Skeletal muscle satellite cell (primary cell): ENCODE measurements at regions not wholly inside any gene's neighbourhood (a gene's known extent, or its start where the extent isn't known, plus 50 kb on each side); places are given as distances from the start of the nearest gene placed in this dataset.
"Not testable (repeated sequence)": the region's sequence is repeated elsewhere in the genome, so short reads cannot be mapped to it uniquely, and the experiment has no call there.

Source experiments
- H3K27me3 ChIP-seq: 2 replicates; pipeline ENCODE4 v1.7.0; 2013; ENCODE audit warnings: low read length; ENCODE audit not compliant: control insufficient read depth, insufficient read depth
- H3K36me3 ChIP-seq: 2 replicates; pipeline ENCODE4 v1.7.0; 2013; ENCODE audit warnings: mild to moderate bottlenecking, control low read depth, low read length; ENCODE audit not compliant: insufficient read depth
- H3K4me1 ChIP-seq: 2 replicates; pipeline ENCODE4 v1.7.0; 2013; ENCODE audit warnings: low read length; ENCODE audit not compliant: control insufficient read depth, insufficient read depth
- H3K4me2 ChIP-seq: 2 replicates; pipeline ENCODE4 v1.7.0; 2013; ENCODE audit warnings: mild to moderate bottlenecking, low read length
- H3K4me3 ChIP-seq: 2 replicates; pipeline ENCODE4 v1.7.0; 2013; ENCODE audit warnings: low read length
- H3K9ac ChIP-seq: 2 replicates; pipeline ENCODE4 v1.7.0; 2013; ENCODE audit warnings: mild to moderate bottlenecking, low read depth, low read length, moderate library complexity
- H3K9me3 ChIP-seq: replicated peaks from 2 replicates; pipeline ENCODE4 v1.7.0; 2013; ENCODE audit warnings: mild to moderate bottlenecking, control low read depth, low read length

DNA sequence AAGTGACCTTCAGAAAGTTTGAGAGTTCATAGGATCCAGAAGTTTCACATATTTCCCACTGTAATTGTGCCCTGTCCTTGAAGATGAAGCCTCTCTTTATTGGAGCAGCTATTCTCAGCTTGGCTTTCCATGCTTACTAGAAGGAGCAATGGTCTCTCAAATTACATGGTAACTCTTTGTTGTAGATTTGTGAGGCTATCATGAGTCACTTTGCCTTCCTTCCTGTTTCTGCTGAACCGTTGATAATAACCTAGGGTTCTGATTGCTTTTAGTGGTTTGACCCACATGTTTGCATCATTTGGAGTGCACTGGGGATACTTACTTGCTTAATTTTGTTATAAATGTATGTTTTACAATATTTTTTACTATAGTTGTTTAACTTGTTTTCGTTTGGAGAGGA lies 772.9 kb upstream of the SLITRK6 start:
- Histone ChIP-seq H3K36me3 (no peaks in the 10 kb centered on the region), H3K27me3 (no peaks in the 10 kb centered on the region), H3K9ac (no peak overlapping the region), H3K4me2 (no peak overlapping the region), H3K4me1 (no peaks in the 10 kb centered on the region), H3K9me3 (peaks cover under 1% of the 10 kb centered on the region), H3K4me3 (no peak overlapping the region)

DNA sequence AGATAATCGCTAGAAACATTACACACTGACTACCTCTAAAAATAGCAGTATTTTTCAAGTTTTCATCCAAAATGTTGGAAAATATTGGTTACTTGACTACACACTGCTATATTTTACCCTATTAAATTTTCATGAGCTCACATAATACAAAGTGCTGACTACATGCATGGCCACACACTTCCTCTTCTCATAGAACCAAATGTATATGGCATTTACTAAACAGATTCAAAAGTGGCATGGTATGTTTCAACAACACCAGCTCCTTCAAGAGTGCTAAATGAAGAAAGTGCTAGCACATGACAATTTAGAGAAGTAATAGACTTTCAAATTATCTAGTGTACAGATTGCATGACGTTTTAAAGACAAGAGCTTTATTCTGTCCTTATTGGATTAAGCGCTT lies 780.4 kb upstream of the SLITRK6 start:
- Histone ChIP-seq H3K27me3 (no peaks in the 10 kb centered on the region), H3K36me3 (no peaks in the 10 kb centered on the region), H3K9ac (no peak overlapping the region), H3K4me3 (no peak overlapping the region), H3K4me2 (no peak overlapping the region), H3K9me3 (peaks cover 5% of the 10 kb centered on the region), H3K4me1 (no peaks in the 10 kb centered on the region)

DNA sequence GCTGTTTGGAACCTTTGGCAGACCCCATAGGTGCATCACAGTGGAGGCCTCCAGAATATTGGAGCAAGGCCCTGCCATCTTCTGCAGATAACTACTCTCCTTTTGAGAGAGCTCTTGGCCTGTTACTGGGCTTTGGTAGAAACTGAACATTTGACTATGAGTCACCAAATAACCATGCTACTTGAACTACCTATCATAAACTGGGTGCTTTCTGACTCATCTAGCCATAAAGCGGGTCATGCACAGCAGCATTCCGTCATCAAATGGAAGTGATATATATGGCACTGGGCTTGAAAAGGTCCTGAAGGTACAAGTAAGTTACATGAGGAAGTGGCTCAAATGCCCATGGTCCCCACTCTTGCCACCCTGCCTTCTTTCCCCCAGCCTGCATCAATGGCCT lies 782.5 kb upstream of the SLITRK6 start:
- Histone ChIP-seq H3K9me3 (peaks cover 5% of the 10 kb centered on the region), H3K36me3 (no peaks in the 10 kb centered on the region), H3K4me3 (no peak overlapping the region), H3K4me2 (no peak overlapping the region), H3K4me1 (no peaks in the 10 kb centered on the region), H3K9ac (no peak overlapping the region), H3K27me3 (no peaks in the 10 kb centered on the region)

DNA sequence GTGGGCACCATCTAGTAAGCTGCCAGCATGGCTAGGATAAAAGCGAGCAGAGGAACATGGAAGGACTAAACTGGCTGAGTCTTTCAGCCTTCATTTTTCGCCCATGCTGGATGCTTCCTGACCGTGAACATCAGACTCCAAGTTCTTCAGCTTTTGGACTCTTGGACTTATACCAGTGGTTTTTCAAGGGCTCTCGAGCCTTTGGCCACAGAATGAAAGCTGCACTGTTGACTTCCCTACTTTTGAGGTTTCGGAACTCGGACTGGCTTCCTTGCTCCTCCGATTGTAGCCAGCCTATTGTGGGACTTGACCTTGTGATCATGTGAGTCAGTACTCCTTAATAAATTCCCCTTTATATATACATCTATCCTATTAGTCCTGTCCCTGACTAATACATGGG lies 785.1 kb upstream of the SLITRK6 start:
- no peak overlapping the region for H3K4me2 ChIP-seq
- H3K4me1 ChIP-seq: no peaks in the 10 kb centered on the region
- no peak overlapping the region for H3K9ac ChIP-seq
- H3K4me3 ChIP-seq: no peak overlapping the region
- H3K36me3 ChIP-seq: no peaks in the 10 kb centered on the region
- H3K27me3 ChIP-seq: no peaks in the 10 kb centered on the region
- peaks cover 2% of the 10 kb centered on the region for H3K9me3 ChIP-seq

DNA sequence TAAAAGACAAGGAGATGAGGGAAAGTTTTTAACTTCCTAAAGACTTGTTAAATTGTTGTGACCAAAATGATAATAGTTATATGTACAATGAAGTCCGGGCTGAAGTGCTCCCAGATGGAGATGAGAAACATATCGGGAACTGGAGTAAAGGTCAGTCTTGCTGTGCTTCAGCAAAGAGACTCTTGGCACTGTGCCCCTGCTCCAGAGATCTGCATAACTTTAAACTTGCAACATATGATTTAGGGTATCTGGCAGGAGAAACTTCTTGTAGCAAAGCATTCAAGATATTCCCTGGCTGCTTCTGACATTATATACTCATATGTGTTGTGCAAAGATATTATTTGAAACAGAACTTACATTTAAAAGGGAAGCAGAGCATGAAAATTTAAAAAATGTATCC lies 786.6 kb upstream of the SLITRK6 start:
- Histone ChIP-seq H3K4me3 (no peak overlapping the region), H3K27me3 (no peaks in the 10 kb centered on the region), H3K9ac (no peak overlapping the region), H3K4me1 (no peaks in the 10 kb centered on the region), H3K9me3 (no peaks in the 10 kb centered on the region), H3K4me2 (no peak overlapping the region), H3K36me3 (no peaks in the 10 kb centered on the region)

DNA sequence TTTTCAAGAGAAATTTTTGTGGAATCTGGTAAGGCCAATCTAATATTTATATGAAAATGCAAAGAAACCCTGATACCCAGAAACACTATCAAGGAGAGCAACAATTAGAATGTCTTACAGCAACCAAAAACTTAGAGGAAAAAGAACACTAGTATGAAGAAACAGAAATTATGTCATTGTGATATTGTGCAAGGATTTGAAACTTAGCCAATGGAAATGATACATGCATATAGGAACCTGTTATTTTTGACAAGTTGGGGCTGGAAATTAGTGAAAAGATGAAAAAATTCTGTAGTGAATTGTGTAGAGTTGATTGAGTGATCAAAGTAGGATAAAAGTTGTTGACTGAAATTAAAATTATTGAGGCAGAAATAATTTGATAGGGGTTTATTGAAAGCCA lies 792.6 kb upstream of the SLITRK6 start:
- H3K27me3 ChIP-seq: no peaks in the 10 kb centered on the region
- no peaks in the 10 kb centered on the region for H3K36me3 ChIP-seq
- H3K4me1 ChIP-seq: no peaks in the 10 kb centered on the region
- H3K9ac ChIP-seq: no peak overlapping the region
- H3K9me3 ChIP-seq: peaks cover 5% of the 10 kb centered on the region
- H3K4me2 ChIP-seq: no peak overlapping the region
- H3K4me3 ChIP-seq: no peak overlapping the region

DNA sequence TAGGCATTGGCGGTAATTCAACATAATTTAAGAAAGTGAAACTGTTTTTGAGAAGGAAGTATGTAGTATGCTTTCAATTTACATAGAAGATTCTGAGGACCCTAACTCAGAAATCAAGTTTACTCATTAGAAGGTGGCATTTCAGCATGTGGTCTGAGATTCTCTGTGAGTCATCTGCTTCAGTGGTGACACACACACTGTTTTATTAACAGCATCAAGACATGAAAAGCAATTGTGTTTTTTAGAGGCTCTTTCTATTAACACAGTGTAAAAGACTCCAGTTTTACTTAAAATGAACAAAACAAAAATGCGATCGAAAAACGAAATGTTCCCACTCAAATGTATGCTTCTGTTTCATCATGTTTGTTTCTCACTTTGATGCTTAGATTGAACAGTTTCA lies 802.1 kb upstream of the SLITRK6 start:
- Histone ChIP-seq H3K4me3 (no peak overlapping the region), H3K36me3 (no peaks in the 10 kb centered on the region), H3K4me1 (no peaks in the 10 kb centered on the region), H3K4me2 (no peak overlapping the region), H3K9ac (no peak overlapping the region), H3K9me3 (peaks cover 5% of the 10 kb centered on the region), H3K27me3 (no peaks in the 10 kb centered on the region)

DNA sequence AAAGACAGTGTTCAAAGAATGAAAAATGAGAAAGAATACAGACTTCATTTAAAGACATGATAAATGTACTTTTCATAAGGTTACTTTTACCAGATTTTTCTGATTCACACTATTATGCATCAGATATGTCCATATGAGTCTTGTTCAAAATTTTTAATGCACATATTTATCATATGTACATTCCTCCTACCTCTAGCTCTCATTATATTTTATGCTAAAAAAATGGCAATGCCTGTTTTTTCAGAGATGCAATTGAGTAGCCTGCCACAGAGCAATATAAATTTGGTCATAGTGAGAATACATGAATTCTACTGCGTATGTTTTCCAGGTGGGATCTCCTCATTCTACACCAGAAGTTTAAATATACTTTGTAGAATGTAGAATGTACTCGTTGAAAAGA lies 807.0 kb upstream of the SLITRK6 start:
- no peak overlapping the region for H3K4me2 ChIP-seq
- no peaks in the 10 kb centered on the region for H3K27me3 ChIP-seq
- peaks cover 5% of the 10 kb centered on the region for H3K9me3 ChIP-seq
- no peaks in the 10 kb centered on the region for H3K36me3 ChIP-seq
- no peak overlapping the region for H3K9ac ChIP-seq
- no peak overlapping the region for H3K4me3 ChIP-seq
- H3K4me1 ChIP-seq: no peaks in the 10 kb centered on the region

DNA sequence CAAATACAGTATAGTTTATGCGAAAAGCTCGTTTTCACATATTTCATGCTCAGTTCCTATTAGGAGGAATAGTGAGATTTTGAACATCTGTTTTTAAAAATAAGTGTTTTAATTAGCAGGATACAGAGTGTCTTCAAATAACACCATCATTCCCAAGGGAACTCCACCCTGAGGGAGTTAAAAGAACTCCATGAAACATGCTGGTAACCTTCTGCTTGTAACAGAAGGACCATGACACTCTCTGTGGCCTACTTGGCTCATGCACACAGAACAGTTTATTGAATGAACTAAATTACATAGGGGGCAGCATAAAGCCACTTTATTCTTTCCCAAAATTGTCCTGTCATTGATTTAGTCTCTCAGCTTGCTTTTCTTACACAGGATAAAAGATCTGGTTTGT lies 809.5 kb upstream of the SLITRK6 start:
- Histone ChIP-seq H3K27me3 (no peaks in the 10 kb centered on the region), H3K9me3 (peaks cover 7% of the 10 kb centered on the region), H3K9ac (no peak overlapping the region), H3K4me3 (no peak overlapping the region), H3K4me1 (no peaks in the 10 kb centered on the region), H3K36me3 (no peaks in the 10 kb centered on the region), H3K4me2 (no peak overlapping the region)

DNA sequence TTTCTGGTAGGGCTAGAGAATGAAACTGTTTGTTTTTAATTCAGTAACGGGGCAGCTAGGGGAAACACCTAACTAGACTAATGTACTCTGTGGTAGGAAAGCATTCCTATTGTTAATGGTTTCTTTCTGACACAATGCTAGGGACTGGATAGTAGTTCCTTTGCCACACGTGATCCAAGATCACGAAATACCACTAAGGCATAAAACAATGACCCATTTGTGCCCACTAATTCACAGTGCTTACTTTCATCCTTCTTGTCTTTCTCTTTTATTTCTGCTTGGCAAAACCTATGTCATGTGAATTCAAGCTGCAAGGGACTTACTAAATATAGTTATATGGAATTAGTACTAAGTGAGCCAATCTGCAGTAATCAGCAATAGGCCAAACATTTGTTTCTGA lies 834.1 kb upstream of the SLITRK6 start:
- Histone ChIP-seq H3K4me2 (no peak overlapping the region), H3K4me1 (no peaks in the 10 kb centered on the region), H3K27me3 (no peaks in the 10 kb centered on the region), H3K9me3 (no peaks in the 10 kb centered on the region), H3K36me3 (no peaks in the 10 kb centered on the region), H3K4me3 (no peak overlapping the region), H3K9ac (no peak overlapping the region)

DNA sequence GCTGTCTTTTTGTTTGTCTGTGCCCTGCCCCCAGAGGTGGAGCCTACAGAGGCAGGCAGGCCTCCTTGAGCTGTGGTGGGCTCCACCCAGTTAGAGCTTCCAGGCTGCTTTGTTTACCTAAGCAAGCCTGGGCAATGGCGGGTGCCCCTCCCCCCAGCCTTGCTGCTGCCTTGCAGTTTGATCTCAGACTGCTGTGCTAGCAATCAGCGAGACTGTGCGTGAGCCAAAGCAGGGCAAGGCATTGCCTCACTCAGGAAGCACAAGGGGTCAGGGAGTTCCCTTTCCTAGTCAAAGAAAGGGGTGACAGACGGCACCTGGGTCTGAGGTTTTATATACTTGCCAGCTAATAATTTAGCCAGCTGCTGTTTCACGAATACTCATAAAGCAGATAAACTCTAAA lies 852.0 kb upstream of the SLITRK6 start:
- not testable (repeated sequence) for H3K9me3 ChIP-seq, H3K27me3 ChIP-seq, H3K4me3 ChIP-seq, H3K4me1 ChIP-seq, H3K9ac ChIP-seq, H3K4me2 ChIP-seq, H3K36me3 ChIP-seq

DNA sequence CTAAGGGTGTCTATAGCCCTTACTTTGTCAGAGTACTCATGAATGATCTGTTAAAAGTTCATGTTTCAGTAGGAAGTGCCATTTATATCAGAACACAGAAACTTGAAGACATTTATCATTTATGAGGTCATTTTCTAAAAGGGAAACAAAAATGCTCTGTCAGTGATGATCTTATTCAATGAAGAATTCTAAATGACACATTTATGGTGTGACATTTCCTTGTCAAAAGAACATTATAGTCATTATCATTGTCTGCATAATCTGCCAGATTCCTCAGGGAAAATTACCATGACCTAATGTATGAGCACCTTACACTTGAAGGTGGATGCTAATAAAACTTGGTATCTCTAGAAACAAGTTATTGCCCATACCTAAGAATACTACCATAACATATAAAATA lies 853.8 kb upstream of the SLITRK6 start:
- Histone ChIP-seq H3K27me3 (no peaks in the 10 kb centered on the region), H3K9ac (no peak overlapping the region), H3K4me3 (no peak overlapping the region), H3K4me2 (no peak overlapping the region), H3K4me1 (no peaks in the 10 kb centered on the region), H3K9me3 (peaks cover 3% of the 10 kb centered on the region), H3K36me3 (no peaks in the 10 kb centered on the region)

DNA sequence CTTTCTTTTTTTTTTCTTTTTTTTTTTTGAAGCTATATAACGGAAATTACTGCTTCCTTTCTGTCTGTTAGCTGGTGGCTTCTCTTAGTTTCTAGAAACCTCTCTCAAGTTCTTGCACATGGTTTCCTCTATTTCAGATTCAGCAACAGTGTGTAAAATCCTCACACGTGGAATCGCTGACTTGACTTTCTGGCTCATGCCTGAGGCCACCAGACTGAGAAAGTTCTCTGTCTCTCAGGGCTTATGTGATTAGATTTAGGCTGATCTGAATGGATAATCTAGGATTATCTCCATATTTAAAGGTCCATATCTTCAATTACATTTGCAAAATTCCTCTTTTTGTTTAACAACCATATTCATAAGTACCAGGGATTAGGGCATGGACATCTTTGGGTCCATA lies 856.3 kb upstream of the SLITRK6 start:
- Histone ChIP-seq H3K4me3 (no peak overlapping the region), H3K4me2 (no peak overlapping the region), H3K9me3 (peaks cover 3% of the 10 kb centered on the region), H3K36me3 (no peaks in the 10 kb centered on the region), H3K27me3 (no peaks in the 10 kb centered on the region), H3K4me1 (no peaks in the 10 kb centered on the region), H3K9ac (no peak overlapping the region)
